ENCODE measurements at regions not wholly inside any gene's neighbourhood (a gene's known extent, or its start where the extent isn't known, plus 50 kb on each side); places are given as distances from the start of the nearest gene placed in this dataset.

- no peak for DNase-seq
Observed at GRCh38 chr14:98961191-98961590, 310.8 kb downstream of the BCL11B start.

- no peak for DNase-seq
Observed at GRCh38 chr14:98962118-98962517, 309.9 kb downstream of the BCL11B start.

GRCh38 chr14:98963610-98964009, 308.4 kb downstream of the BCL11B start:
- DNase-seq, result no peak

GRCh38 chr14:98964171-98964570, 307.8 kb downstream of the BCL11B start:
- no peak for DNase-seq

GRCh38 chr14:98965076-98965475, 306.9 kb downstream of the BCL11B start:
- DNase-seq, result no peak

- DNase-seq, result no peak
Observed at GRCh38 chr14:98966016-98966415, 306.0 kb downstream of the BCL11B start.

GRCh38 chr14:98966475-98967162, 305.4 kb downstream of the BCL11B start:
- no peak for DNase-seq

GRCh38 chr14:98974113-98974512, 297.9 kb downstream of the BCL11B start:
- no peak for DNase-seq

GRCh38 chr14:98976271-98976670, 295.7 kb downstream of the BCL11B start:
- DNase-seq, result no peak

GRCh38 chr14:98977451-98977850, 294.5 kb downstream of the BCL11B start:
- no peak for DNase-seq

GRCh38 chr14:98982986-98983385, 289.0 kb downstream of the BCL11B start:
- no peak for DNase-seq

GRCh38 chr14:98984027-98984718, 287.8 kb downstream of the BCL11B start:
- DNase-seq, result no peak

- no peak for DNase-seq
Observed at GRCh38 chr14:98984719-98985041, 287.3 kb downstream of the BCL11B start.

- DNase-seq, result no peak
Observed at GRCh38 chr14:98993818-98994217, 278.2 kb downstream of the BCL11B start.

GRCh38 chr14:98994561-98994960, 277.4 kb downstream of the BCL11B start:
- no peak for DNase-seq

- DNase-seq, result no peak
Observed at GRCh38 chr14:98997526-98998205, 274.3 kb downstream of the BCL11B start.

GRCh38 chr14:98999345-98999744, 272.7 kb downstream of the BCL11B start:
- DNase-seq, result no peak

- no peak for DNase-seq
Observed at GRCh38 chr14:98999901-99000300, 272.1 kb downstream of the BCL11B start.

- no peak for DNase-seq
Observed at GRCh38 chr14:99001241-99001640, 270.8 kb downstream of the BCL11B start.

GRCh38 chr14:99003646-99004045, 268.4 kb downstream of the BCL11B start:
- no peak for DNase-seq

- DNase-seq, result no peak
Observed at GRCh38 chr14:99004112-99004511, 267.9 kb downstream of the BCL11B start.

GRCh38 chr14:99006276-99006675, 265.7 kb downstream of the BCL11B start:
- DNase-seq, result no peak

GRCh38 chr14:99007795-99008194, 264.2 kb downstream of the BCL11B start:
- DNase-seq, result no peak

GRCh38 chr14:99009871-99010270, 262.1 kb downstream of the BCL11B start:
- no peak for DNase-seq

Data from COR-L47 (cell line).